ENCODE measurements at regions not wholly inside any gene's neighbourhood (a gene's known extent, or its start where the extent isn't known, plus 50 kb on each side); places are given as distances from the start of the nearest gene placed in this dataset.

DNA sequence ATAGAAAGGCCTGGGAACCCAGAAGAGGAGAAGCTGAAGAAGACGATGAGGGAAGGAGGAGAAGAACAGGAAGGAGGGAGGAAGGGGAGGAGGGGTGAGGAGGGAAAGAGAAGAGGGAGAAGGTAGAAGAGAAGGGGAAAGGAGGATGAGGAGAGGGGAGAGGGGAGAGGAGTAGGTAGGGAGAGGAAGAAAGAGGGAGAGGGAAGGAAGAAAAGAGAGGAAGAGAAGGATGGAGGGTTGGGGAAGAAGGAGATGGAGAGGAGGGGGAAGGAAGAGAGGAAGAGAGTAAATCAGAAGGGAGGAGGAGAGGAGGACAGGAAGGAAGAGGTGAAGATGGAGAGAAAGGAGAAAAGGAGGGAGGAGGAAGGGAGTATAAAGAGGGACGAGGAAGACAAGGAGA is 109.6 kb upstream of the IRX6 start:
- Mint-ChIP-seq H3K27ac (no peak overlapping the region), H3K9me3 (no peaks in the 10 kb centered on the region), H3K4me3 (no peak overlapping the region), H3K27me3 (ENCODE audit: insufficient read depth) (peaks cover 9% of the 10 kb centered on the region), H3K36me3 (ENCODE audit: low read depth) (no peaks in the 10 kb centered on the region), H3K4me1 (peaks cover 4% of the 10 kb centered on the region)
- Histone ChIP-seq H3K4me3 (ENCODE audit: low read length) (no peak overlapping the region), H3K36me3 (ENCODE audit: control insufficient read depth, insufficient read depth, low read length) (no peaks in the 10 kb centered on the region), H3K27me3 (ENCODE audit: control insufficient read depth, insufficient read depth, low read length, poor library complexity, severe bottlenecking) (no peaks in the 10 kb centered on the region), H3K9ac (ENCODE audit: extremely low read depth, low read length, poor library complexity, severe bottlenecking) (no peak overlapping the region), H3K4me1 (ENCODE audit: control insufficient read depth, insufficient read depth, low read length) (no peaks in the 10 kb centered on the region), H3K9me3 (ENCODE audit: control insufficient read depth, low read length) (no peaks in the 10 kb centered on the region), H3K27ac (ENCODE audit: low read depth, low read length) (no peak overlapping the region)
- no peak for DNase-seq
- 22 to 55% methylated on average over 1 to 2 of the region's 2 CpGs for WGBS, 2 experiments (ENCODE audit: insufficient coverage in 1 of 2, insufficient read length in 1 of 2)
- TF ChIP-seq, protein P1, sequence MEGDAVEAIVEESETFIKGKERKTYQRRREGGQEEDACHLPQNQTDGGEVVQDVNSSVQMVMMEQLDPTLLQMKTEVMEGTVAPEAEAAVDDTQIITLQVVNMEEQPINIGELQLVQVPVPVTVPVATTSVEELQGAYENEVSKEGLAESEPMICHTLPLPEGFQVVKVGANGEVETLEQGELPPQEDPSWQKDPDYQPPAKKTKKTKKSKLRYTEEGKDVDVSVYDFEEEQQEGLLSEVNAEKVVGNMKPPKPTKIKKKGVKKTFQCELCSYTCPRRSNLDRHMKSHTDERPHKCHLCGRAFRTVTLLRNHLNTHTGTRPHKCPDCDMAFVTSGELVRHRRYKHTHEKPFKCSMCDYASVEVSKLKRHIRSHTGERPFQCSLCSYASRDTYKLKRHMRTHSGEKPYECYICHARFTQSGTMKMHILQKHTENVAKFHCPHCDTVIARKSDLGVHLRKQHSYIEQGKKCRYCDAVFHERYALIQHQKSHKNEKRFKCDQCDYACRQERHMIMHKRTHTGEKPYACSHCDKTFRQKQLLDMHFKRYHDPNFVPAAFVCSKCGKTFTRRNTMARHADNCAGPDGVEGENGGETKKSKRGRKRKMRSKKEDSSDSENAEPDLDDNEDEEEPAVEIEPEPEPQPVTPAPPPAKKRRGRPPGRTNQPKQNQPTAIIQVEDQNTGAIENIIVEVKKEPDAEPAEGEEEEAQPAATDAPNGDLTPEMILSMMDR (conservative IDR thresholded peaks at IDR 0.05): no peak

DNA sequence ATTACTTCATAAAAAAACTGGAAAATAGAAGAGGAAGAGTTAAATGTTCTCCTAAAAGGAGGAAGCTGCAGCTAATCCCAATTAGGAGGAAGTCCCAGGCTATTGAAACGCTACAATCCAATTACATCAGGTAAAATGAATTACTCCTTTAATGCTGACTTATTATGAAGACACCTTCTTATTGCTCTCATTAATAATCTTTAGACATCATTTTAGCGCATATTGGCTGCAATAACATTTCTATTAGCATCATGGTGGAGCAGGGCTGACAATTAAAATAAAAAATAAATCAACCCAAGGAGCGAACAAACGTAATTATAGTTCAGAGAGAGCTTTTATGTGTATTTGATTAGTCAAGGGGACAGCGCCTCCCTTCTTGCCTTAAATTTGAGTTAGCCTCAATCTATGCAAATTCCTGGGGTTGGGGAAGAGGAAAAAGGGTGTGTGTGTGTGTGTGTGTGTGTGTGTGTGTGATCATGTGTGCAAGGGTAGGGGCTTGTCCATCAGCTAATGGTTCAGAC is 109.0 kb upstream of the IRX6 start:
- no peaks in the 10 kb centered on the region for H3K36me3 Mint-ChIP-seq (ENCODE audit: low read depth)
- no peak for DNase-seq
- TF ChIP-seq, protein P1 (conservative IDR thresholded peaks at IDR 0.05): no peak
- Histone ChIP-seq H3K4me1 (ENCODE audit: control insufficient read depth, insufficient read depth, low read length) (no peaks in the 10 kb centered on the region), H3K4me3 (ENCODE audit: low read length) (no peak overlapping the region), H3K9me3 (ENCODE audit: control insufficient read depth, low read length) (no peaks in the 10 kb centered on the region), H3K36me3 (ENCODE audit: control insufficient read depth, insufficient read depth, low read length) (no peaks in the 10 kb centered on the region), H3K27me3 (ENCODE audit: control insufficient read depth, insufficient read depth, low read length, poor library complexity, severe bottlenecking) (no peaks in the 10 kb centered on the region), H3K9ac (ENCODE audit: extremely low read depth, low read length, poor library complexity, severe bottlenecking) (no peak overlapping the region), H3K27ac (ENCODE audit: low read depth, low read length) (no peak overlapping the region)
- H3K27ac Mint-ChIP-seq: no peak overlapping the region
- WGBS, 2 experiments (ENCODE audit: insufficient coverage in 1 of 2, insufficient read length in 1 of 2): 93% methylated on average over 5 of the region's 5 CpGs
- H3K27me3 Mint-ChIP-seq (ENCODE audit: insufficient read depth): peaks cover 9% of the 10 kb centered on the region
- H3K4me3 Mint-ChIP-seq: no peak overlapping the region
- H3K9me3 Mint-ChIP-seq: no peaks in the 10 kb centered on the region
- peaks cover under 1% of the 10 kb centered on the region for H3K4me1 Mint-ChIP-seq

GRCh38 chr16:55217392-55217791 is 106.6 kb upstream of the IRX6 start:
- TF ChIP-seq, protein P1 (conservative IDR thresholded peaks at IDR 0.05): no peak
- Histone ChIP-seq H3K36me3 (ENCODE audit: control insufficient read depth, insufficient read depth, low read length) (no peaks in the 10 kb centered on the region), H3K27me3 (ENCODE audit: control insufficient read depth, insufficient read depth, low read length, poor library complexity, severe bottlenecking) (no peaks in the 10 kb centered on the region), H3K4me3 (ENCODE audit: low read length) (no peak overlapping the region), H3K4me1 (ENCODE audit: control insufficient read depth, insufficient read depth, low read length) (no peaks in the 10 kb centered on the region), H3K9me3 (ENCODE audit: control insufficient read depth, low read length) (no peaks in the 10 kb centered on the region), H3K9ac (ENCODE audit: extremely low read depth, low read length, poor library complexity, severe bottlenecking) (no peak overlapping the region), H3K27ac (ENCODE audit: low read depth, low read length) (no peak overlapping the region)
- DNase-seq: no peak
- 20 to 49% methylated on average over 1 of the region's 2 CpGs for WGBS, 2 experiments (ENCODE audit: insufficient coverage in 1 of 2, insufficient read length in 1 of 2)
- no peak overlapping the region for H3K4me3 Mint-ChIP-seq
- no peak overlapping the region for H3K27ac Mint-ChIP-seq
- peaks cover 9% of the 10 kb centered on the region for H3K27me3 Mint-ChIP-seq (ENCODE audit: insufficient read depth)
- H3K9me3 Mint-ChIP-seq: no peaks in the 10 kb centered on the region
- H3K4me1 Mint-ChIP-seq: no peaks in the 10 kb centered on the region
- H3K36me3 Mint-ChIP-seq (ENCODE audit: low read depth): no peaks in the 10 kb centered on the region
